K562 (cell line): ENCODE measurements at regions not wholly inside any gene's neighbourhood (a gene's known extent, or its start where the extent isn't known, plus 50 kb on each side); places are given as distances from the start of the nearest gene placed in this dataset.

Source experiments
- ATAC-seq: fragments of 200-7000 bp; cut with Tn5 transposase; 3 replicates; pipeline ENCODE4 v1.9.1; 2020; ENCODE audit warnings: moderate library complexity
- BruUV-seq: library from RNA; stranded (reverse); fragments of 400-500 nt; replicated peaks from 2 replicates; lab custom pipeline; 2021; lab: Mats Ljungman, UMichigan
- CTCF ChIA-PET: fragments of 300-600 bp; formaldehyde crosslinking; extraction: SDS; loops from one replicate; lab custom pipeline; 2021; ENCODE audit warnings: low intra/inter-chr PET ratio; lab: Yijun Ruan, JAX
- POLR2A ChIA-PET: fragments of 300-600, 350-650 bp; sonication (Branson Sonifier 250); formaldehyde crosslinking; extraction: SDS; loops from one replicate; lab custom pipeline; 2021; ENCODE audit warnings: antibody characterized with exemption, inconsistent platforms; lab: Yijun Ruan, JAX
- DNase-seq, 4 experiments: peaks; one replicate each; pipeline versions ENCODE4 v3.0.0 to v3.0.0-alpha.2; 2011 to 2018; ENCODE audit warnings: low spot score in 3 of 4, mixed read lengths in 3 of 4; ENCODE audit errors: extremely low read depth in 1 of 4
- FAIRE-seq: peaks from 2 replicates; lab custom pipeline; 2011; peaks lifted over from hg19 to GRCh38; lab: Jason Lieb, UNC
- H2AFZ ChIP-seq: 2 replicates; pipeline ENCODE4 v1.6.0; 2011; ENCODE audit warnings: low read depth, low read length, control low read depth, inconsistent platforms
- H3K27ac ChIP-seq: fragments of 200-600 bp; 3 replicates; pipeline ENCODE4 v1.8.0; 2011; ENCODE audit warnings: low read depth, mild to moderate bottlenecking, control low read depth, inconsistent platforms, low read length, moderate library complexity, mixed read lengths; ENCODE audit errors: extremely low read depth
- H3K27me3 ChIP-seq, 2 experiments: fragments of 300-600 bp in 1 of 2; 2 replicates in 1 of 2; 3 replicates in 1 of 2; pipeline versions ENCODE4 v1.6.0 to v1.8.0; 2011; ENCODE audit warnings: inconsistent platforms in 2 of 2, low read length in 2 of 2, mild to moderate bottlenecking in 1 of 2, mixed read lengths in 1 of 2, moderate library complexity in 1 of 2; ENCODE audit not compliant: control insufficient read depth in 2 of 2, insufficient read depth in 2 of 2
- H3K36me3 ChIP-seq: fragments of 300-600 bp; 3 replicates; pipeline ENCODE4 v1.8.0; 2011; ENCODE audit warnings: mild to moderate bottlenecking, low read length, inconsistent platforms; ENCODE audit not compliant: control insufficient read depth, insufficient read depth
- H3K4me1 ChIP-seq, 2 experiments: fragments of 200-600 bp in 1 of 2; replicated peaks in 1 of 2; 2 replicates in 1 of 2; 3 replicates in 1 of 2; pipeline versions ENCODE4 v1.5.1 to v1.8.0; 2011; ENCODE audit warnings: inconsistent platforms in 2 of 2, low read length in 2 of 2, mild to moderate bottlenecking in 1 of 2, mixed read lengths in 1 of 2, moderate library complexity in 1 of 2; ENCODE audit not compliant: control insufficient read depth in 2 of 2, insufficient read depth in 2 of 2
- H3K4me2 ChIP-seq: 2 replicates; pipeline ENCODE4 v1.6.1; 2011; ENCODE audit warnings: low read length, control low read depth, inconsistent platforms, mixed read lengths; ENCODE audit not compliant: insufficient read depth
- H3K4me3 ChIP-seq: fragments of 200-600 bp; sonication (generic), shearing (Covaris generic); 2 replicates; pipeline ENCODE4 v1.5.1; 2016; ENCODE audit warnings: control low read depth, inconsistent platforms
- H3K79me2 ChIP-seq: fragments of 200-600 bp; 3 replicates; pipeline ENCODE4 v1.8.0; 2011; ENCODE audit warnings: low read length, inconsistent platforms; ENCODE audit not compliant: control insufficient read depth, insufficient read depth
- H3K9ac ChIP-seq, 2 experiments: 2 replicates each; pipeline versions ENCODE4 v1.6.0 to v1.6.1; 2011; ENCODE audit warnings: low read depth in 2 of 2, low read length in 2 of 2, control low read depth in 1 of 2, inconsistent platforms in 1 of 2, mild to moderate bottlenecking in 1 of 2, mixed read lengths in 1 of 2; ENCODE audit not compliant: insufficient read depth in 1 of 2
- H3K9me1 ChIP-seq: one replicate; pipeline ENCODE4 v1.6.0; 2011; ENCODE audit warnings: inconsistent platforms, mild to moderate bottlenecking, low read length, moderate library complexity; ENCODE audit not compliant: control insufficient read depth, insufficient read depth
- H3K9me3 ChIP-seq: replicated peaks from 2 replicates; pipeline ENCODE4 v1.5.1; 2011; ENCODE audit warnings: low read depth, low read length, inconsistent platforms; ENCODE audit not compliant: control insufficient read depth, insufficient read depth
- H4K20me1 ChIP-seq: replicated peaks from 2 replicates; pipeline ENCODE4 v1.6.1; 2011; ENCODE audit warnings: low read length, inconsistent platforms, mixed read lengths; ENCODE audit not compliant: control insufficient read depth, insufficient read depth
- HEY1 ChIP-seq: fragments of 250-450 bp; sonication (Bioruptor Pico); IDR thresholded peaks from 2 replicates; pipeline ENCODE4 v1.5.0; 2020; ENCODE audit warnings: mild to moderate bottlenecking, moderate library complexity, borderline replicate concordance
- KAT8 ChIP-seq: fragments of 450-650 bp; IDR thresholded peaks from 2 replicates; pipeline ENCODE4 v1.6.1; 2016; ENCODE audit warnings: low read depth, mild to moderate bottlenecking
- NCOA1 ChIP-seq: fragments of 450-650 bp; IDR thresholded peaks from 2 replicates; pipeline ENCODE4 v1.6.1; 2016; ENCODE audit warnings: low read depth
- NFIX ChIP-seq: fragments of 250-450 bp; sonication (Bioruptor Pico); IDR thresholded peaks from 2 replicates; pipeline ENCODE4 v1.4.0; 2020; ENCODE audit warnings: low read depth, mild to moderate bottlenecking, moderate library complexity
- PTTG1 ChIP-seq: fragments of 450-650 bp; IDR thresholded peaks from 2 replicates; pipeline ENCODE4 v1.6.1; 2016; ENCODE audit warnings: low read depth, mild to moderate bottlenecking, missing genetic modification characterization, missing compliant biosample characterization
- TAF7 ChIP-seq: fragments of 450-650 bp; IDR thresholded peaks from 2 replicates; pipeline ENCODE4 v1.6.1; 2016; ENCODE audit warnings: missing genetic modification characterization, missing compliant biosample characterization
- ZBTB33 ChIP-seq: sonication (generic); formaldehyde crosslinking; IDR thresholded peaks from 2 replicates; pipeline ENCODE4 v1.8.1; 2023; ENCODE audit warnings: mild to moderate bottlenecking, missing genetic modification reagents
- ZNF512 ChIP-seq: IDR thresholded peaks from 2 replicates; pipeline ENCODE4 v1.6.1; 2016; ENCODE audit warnings: missing genetic modification characterization, missing compliant biosample characterization
- ZNF518B ChIP-seq: fragments of 250-450 bp; sonication (Bioruptor Pico); IDR thresholded peaks from 2 replicates; pipeline ENCODE4 v1.5.0; 2021; ENCODE audit warnings: mild to moderate bottlenecking, moderate library complexity
- ZNF586 ChIP-seq: fragments of 450-650 bp; formaldehyde crosslinking; conservative IDR thresholded peaks from 2 replicates; pipeline ENCODE4 v1.4.0; 2020; ENCODE audit warnings: mild to moderate bottlenecking, moderate library complexity
- WGBS: fragments of 100-300 bp; shearing (Covaris generic); methylation state at CpG from one replicate; pipeline ENCODE4 v1.1.6; 2016; ENCODE audit warnings: low coverage, mixed read lengths; ENCODE audit not compliant: insufficient coverage; ENCODE audit errors: missing lambda C conversion rate; 5-methylcytosine and 5-hydroxymethylcytosine counted together
- in situ Hi-C: fragments of 300-500 bp; cut with MboI; formaldehyde crosslinking; loops from 4 replicates; pipeline ENCODE4 v1.15.0; 2018; ENCODE audit warnings: inconsistent platforms, mixed read lengths
- intact Hi-C: fragments of 100-400 bp; cut with micrococcal nuclease; formaldehyde crosslinking; loops from 2 replicates; pipeline ENCODE4 v1.14.2; 2022
- TF ChIP-seq, protein P1 (sequence below), 2 experiments: fragments of 450-650 bp; conservative IDR thresholded peaks; 2 replicates each; pipeline ENCODE4 v1.6.1; 2017; ENCODE audit warnings: mild to moderate bottlenecking in 2 of 2, moderate library complexity in 2 of 2
- TF ChIP-seq, protein P2 (sequence below), 3 experiments: IDR thresholded peaks in 2 of 3; conservative IDR thresholded peaks in 1 of 3; 2 replicates each; pipeline ENCODE4 v1.5.1; 2011 to 2012; ENCODE audit warnings: low read length in 3 of 3, mild to moderate bottlenecking in 3 of 3, control low read depth in 2 of 3, improper control_type of control experiment in 1 of 3, inconsistent platforms in 1 of 3, low read depth in 1 of 3, mixed read lengths in 1 of 3, moderate library complexity in 1 of 3; ENCODE audit not compliant: insufficient read depth in 2 of 3

DNA sequence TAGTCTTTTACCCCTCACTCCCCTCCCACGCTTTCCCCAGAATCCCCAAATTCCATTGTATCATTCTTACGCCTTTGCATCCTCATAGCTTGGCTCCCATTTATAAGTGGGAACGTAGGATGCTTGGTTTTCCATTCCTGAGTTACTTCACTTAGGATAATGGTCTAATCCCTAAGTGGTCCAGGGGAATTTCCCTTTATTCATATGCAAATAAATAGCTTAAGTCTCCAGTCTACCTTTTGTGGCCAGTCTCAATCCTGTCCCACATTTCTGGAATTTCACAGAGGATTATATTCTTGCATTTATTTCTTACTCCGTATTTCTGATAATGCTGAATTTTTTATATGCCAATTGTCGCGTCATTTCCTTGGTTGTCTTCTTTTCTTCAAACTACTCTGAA lies 245.6 kb upstream of the DAB2 start:
- Histone ChIP-seq H3K4me1 (peaks cover 0 to 3% of the 10 kb centered on the region in 2 experiments; a peak in 2 of 5 replicates), H3K27ac (no peak overlapping the region), H3K79me2 (no peaks in the 10 kb centered on the region), H3K4me3 (no peak overlapping the region), H3K36me3 (no peaks in the 10 kb centered on the region), H3K4me2 (no peak overlapping the region), H3K9me3 (no peaks in the 10 kb centered on the region), H3K9me1 (no peaks in the 10 kb centered on the region), H3K27me3 (no peaks in the 10 kb centered on the region), H2AFZ (no peak overlapping the region), H4K20me1 (no peaks in the 10 kb centered on the region), H3K9ac (no peak overlapping the region)
- WGBS, result 2% methylated on average over 6 of the region's 6 CpGs
- ChIA-PET POLR2A (no interaction called here), CTCF (no interaction called here)
- no peak for ATAC-seq
- in situ Hi-C loops, result no loop called here
- FAIRE-seq, result no peak
- no peak for DNase-seq
- intact Hi-C loops, result no loop called here
- BruUV-seq, result no TSS peak
- TF ChIP-seq TAF7 (tag) (no peak), HEY1 (CRISPR knock-in tag) (no peak), PTTG1 (tag) (no peak), ZBTB33 (CRISPR knock-in tag) (no peak), NCOA1 (no peak), ZNF518B (CRISPR knock-in tag) (no peak), NFIX (CRISPR knock-in tag) (no peak), ZNF586 (no peak), KAT8 (no peak), ZNF512 (tag) (no peak)
- TF ChIP-seq, protein P1, sequence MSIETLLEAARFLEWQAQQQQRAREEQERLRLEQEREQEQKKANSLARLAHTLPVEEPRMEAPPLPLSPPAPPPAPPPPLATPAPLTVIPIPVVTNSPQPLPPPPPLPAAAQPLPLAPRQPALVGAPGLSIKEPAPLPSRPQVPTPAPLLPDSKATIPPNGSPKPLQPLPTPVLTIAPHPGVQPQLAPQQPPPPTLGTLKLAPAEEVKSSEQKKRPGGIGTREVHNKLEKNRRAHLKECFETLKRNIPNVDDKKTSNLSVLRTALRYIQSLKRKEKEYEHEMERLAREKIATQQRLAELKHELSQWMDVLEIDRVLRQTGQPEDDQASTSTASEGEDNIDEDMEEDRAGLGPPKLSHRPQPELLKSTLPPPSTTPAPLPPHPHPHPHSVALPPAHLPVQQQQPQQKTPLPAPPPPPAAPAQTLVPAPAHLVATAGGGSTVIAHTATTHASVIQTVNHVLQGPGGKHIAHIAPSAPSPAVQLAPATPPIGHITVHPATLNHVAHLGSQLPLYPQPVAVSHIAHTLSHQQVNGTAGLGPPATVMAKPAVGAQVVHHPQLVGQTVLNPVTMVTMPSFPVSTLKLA (conservative IDR thresholded peaks at IDR 0.05), result no peak
- TF ChIP-seq, protein P2, sequence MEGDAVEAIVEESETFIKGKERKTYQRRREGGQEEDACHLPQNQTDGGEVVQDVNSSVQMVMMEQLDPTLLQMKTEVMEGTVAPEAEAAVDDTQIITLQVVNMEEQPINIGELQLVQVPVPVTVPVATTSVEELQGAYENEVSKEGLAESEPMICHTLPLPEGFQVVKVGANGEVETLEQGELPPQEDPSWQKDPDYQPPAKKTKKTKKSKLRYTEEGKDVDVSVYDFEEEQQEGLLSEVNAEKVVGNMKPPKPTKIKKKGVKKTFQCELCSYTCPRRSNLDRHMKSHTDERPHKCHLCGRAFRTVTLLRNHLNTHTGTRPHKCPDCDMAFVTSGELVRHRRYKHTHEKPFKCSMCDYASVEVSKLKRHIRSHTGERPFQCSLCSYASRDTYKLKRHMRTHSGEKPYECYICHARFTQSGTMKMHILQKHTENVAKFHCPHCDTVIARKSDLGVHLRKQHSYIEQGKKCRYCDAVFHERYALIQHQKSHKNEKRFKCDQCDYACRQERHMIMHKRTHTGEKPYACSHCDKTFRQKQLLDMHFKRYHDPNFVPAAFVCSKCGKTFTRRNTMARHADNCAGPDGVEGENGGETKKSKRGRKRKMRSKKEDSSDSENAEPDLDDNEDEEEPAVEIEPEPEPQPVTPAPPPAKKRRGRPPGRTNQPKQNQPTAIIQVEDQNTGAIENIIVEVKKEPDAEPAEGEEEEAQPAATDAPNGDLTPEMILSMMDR (IDR thresholded peaks at IDR 0.05 in 2 of 3, conservative IDR thresholded peaks at IDR 0.05 in 1 of 3; ENCODE audit: insufficient read depth in 2 of 3, low read depth in 1 of 3, low read length in 3 of 3), result no peak
